CD4-positive, alpha-beta T cell treated with Interleukin-21 for 1 hour (primary cell): ENCODE measurements at regions not wholly inside any gene's neighbourhood (a gene's known extent, or its start where the extent isn't known, plus 50 kb on each side); places are given as distances from the start of the nearest gene placed in this dataset.
"Not testable (repeated sequence)": the region's sequence is repeated elsewhere in the genome, so short reads cannot be mapped to it uniquely, and the experiment has no call there.

Experiments used
- DNase-seq: peaks from one replicate; pipeline ENCODE4 v3.0.0-alpha.2; 2020

DNA sequence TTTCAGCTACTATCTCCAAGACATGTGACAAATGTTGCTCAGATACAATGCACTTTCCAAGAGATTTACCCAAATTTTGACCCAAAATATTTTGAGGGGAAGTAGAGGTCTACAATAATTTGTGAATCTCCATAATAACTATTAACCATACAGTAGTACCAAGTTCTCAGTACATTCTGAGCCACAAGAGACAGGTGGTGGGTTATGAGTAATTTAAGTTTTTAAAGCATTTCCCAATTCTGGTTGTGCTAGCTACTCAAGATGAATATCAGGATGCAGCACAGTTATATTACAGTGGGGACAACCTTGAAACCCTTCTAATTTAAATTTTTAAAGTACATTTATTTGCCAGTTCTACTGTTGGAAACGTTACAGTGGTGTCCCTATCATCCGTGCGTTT lies 92.2 kb upstream of the MITF start:
- DNase-seq, result no peak

DNA sequence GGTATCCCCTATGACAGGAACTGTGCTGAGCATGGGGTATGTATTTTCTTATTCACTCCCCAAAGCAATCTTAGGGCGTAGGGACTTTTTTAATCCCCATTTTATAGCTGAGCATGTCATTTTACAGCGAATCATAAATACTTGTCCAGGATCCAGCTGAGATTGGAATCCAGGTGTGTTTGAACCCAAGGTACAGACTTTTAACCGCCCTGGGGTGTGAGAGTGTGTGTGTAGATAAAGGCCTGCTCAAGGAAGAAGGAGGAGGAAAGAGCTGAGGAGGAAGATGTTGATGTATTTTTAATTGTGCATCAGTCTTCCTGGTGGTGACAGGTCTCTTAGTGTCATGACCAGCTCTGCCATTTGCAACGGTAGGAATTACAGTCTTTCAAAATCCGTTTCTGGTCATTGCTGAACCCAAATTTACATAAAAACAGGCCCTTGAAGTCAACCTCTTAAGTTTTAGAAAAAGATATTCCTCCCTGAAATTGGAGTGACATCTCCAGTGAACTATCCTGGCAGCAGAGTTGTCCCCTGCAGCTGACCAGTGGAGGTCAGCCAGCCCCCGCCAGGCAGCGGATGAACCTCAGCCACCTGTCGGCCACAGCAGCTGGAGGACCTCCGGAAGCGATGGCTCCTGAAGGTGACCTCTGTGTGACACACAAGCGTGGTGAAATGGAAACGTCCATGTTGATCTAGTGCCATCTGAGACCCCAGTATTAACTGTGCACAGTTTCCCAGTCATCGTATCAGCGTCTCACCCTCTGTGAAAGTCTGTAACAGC lies 92.8 kb upstream of the MITF start:
- DNase-seq, result no peak

DNA sequence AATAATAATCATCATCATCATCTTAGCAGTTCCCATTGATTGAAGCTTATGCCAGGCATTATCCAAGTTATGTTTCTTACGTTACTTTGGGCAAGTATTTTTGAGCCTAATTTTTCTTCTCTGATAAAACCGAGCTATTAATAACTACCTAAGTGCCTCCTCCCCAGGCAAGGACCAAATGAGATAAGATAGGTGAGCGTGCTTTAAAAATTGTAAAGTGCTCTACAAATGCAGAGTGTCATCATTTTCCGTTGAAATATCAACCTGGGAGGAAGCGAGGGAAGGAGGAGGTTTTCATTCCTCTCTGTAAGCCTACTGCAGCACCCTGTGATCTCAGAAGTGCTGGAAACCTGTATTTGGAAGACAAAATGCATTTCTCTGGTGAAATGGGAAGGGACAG lies 96.7 kb upstream of the MITF start:
- no peak for DNase-seq

DNA sequence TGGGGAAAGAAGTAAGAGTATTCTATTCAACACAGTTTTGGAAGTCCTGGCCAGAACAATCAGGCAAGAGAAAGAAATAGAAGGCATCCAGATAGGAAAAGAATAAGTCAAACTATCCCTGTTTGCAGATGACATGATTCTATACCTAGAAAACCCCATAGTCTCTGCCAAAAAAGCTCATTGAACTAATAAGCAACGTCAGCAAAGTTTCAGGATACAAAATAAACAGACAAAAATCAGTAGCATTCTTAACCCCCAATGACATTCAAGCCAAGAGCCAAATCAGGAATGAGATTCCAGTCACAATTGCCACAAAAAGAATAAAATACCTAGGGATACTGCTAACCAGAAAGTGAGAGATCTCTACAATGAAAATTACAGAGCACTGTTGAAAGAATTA lies 99.4 kb upstream of the MITF start:
- no peak for DNase-seq

DNA sequence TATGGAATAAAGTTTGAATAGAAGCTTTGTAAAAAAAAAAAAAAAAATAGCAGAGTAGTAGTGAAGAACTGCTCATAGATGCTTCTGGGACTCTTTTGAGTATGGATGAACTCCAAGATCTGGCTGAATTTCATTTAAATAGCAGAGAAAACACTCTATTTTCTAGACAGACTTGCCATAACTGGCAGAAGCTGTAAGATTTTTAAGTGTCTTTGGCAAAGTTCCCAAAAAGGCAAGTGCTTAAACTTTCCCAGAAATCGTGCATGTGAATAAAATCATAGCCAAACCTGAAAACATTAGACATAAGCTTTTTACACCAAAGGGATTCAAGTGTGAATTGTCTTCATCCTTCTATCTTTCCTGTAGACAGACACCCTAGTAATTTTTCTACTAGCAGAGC lies 110.3 kb upstream of the MITF start:
- no peak for DNase-seq

DNA sequence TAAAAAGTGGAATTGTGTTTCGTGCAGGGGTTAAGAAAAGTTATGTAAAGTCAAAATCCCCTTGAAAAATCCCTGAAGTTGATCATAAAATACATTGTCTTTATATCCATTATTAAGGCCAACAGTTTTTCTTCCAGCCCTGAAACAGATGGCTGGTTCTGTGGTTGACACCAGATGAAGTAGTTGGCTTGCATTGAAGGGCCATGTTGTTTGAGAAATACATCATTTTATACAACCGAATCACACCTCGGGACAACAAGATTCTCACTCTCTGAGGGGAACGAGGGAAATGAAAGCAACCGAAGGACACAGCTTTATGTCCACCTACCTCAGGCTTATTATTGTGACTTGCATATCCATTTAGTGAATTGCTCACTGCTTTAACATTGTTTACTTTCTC lies 126.0 kb upstream of the MITF start:
- DNase-seq, result no peak

DNA sequence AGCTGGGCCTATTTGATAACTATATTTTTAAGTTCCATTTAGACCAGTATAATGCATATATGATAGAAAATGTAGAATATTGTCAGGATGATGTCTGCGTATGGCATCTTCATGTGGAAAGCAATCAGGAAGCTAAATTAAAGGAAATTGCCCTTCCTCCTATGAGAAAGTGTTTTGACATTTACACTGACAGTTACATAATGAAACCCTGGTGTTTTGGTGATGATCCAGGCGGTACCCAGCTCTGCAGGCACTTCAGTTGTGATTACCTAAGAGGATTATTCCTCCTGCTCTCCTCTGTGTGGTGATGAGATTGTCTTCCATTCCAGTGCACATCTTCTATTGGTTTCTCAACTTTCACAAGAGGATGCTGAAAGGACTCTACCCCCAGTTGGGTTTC lies 126.5 kb upstream of the MITF start:
- no peak for DNase-seq

DNA sequence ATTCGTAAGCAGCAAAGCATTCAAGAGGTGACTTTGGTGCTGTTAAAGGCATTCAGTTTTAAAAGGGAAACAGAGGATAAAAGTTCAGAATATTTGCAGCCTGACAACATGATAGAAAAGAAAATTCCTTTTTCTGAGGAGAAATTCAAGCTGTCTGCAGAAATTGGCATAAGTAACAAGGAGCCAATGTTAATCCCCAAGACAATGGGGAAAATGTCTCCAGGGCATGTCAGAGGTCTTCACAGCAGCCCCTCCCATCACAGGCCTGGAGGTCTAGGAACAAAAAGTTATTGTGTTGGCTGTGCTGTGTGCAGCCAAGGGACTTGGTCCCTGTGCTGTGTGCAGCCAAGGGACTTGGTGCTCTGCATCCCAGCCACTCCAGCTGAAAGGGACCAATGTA lies 129.7 kb upstream of the MITF start:
- not testable (repeated sequence) for DNase-seq

DNA sequence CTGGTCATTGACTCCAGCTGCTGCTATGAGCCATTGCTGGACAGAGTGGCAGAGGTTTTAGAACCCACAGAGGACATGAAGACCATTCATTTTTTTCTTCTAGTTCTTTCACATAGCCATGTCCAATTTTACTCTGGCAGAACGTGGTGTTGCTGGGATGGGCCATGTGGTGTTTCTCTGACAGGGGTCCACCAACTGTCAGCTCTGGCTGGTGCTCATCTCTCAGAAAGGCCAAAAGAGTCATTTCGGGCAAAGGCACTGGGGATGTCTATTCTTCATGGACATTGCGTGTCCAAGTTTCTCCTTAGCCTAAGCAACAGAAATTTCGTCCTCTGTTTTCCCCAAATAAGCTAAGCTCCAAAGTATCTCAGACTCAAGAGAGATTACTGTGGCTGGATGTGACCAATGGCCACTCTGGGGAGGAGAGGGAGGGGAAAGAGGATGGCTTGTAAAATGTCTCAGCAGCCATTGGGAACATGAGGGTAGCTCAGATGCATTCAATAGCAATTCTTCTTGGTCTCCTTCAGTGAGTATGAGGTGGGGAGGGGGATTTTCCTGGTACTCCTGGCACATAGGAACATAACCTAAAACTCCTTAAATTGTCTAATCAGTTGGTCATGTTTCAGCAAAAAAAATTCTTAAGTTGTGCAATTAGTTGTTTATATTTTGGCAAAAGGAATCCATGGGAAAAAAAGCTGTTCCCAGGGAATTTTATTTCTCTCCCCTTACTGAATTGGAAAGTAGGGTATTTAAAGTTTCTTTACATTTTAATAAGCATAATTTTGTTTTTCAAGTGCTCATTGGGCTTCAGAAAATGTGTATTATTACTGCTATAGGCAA lies 131.6 kb upstream of the MITF start:
- no peak for DNase-seq

DNA sequence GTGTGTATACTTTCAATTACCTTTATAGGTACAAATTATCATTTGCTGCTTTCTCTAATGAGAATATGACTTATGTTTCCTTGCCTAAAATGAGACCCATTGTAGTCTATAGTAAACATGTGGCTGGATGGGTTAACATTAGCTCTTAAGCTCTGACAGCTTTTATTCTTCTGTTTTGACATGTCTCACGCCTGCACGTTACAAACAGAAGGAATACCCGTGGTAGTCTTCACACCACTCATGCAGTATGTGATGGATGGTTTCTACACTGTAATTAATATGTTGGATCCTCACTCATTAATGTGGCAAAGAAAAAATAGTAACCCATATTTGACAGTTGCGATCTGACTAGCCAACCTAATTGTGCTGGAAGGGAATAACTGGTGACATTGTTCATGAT lies 133.4 kb upstream of the MITF start:
- DNase-seq, result no peak

DNA sequence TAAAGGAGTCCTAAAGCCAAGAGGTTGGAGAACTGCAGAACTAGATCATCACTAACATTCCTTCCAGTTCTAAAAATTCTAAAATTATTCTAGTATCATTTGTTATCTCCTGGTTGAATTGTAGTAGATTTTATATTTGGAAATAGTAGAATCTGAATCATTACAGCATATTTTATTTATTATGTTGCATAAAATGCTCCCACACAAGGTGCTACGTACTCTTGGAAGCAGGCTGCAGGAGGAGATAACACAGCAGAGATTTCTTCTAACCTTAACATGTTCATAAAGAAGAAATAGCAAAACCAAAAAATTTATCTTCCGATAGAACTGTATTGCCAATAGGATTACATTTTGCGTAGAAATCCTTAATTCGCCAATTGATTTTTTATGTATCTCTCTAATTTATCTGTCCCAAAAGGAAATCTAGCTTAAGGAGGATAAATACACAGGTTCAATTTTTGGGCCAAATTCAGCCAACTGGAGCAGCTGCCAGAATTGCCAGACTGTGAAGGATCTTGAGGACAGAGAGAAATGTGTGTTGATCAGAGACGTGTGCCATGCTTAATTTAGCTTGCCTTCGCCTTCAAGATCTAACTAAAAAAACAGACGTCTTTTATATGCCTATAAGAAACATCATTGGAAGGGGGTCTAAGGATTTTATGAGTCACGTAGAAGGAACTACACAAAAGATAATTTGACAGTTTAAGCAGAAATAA lies 134.4 kb upstream of the MITF start:
- no peak for DNase-seq

DNA sequence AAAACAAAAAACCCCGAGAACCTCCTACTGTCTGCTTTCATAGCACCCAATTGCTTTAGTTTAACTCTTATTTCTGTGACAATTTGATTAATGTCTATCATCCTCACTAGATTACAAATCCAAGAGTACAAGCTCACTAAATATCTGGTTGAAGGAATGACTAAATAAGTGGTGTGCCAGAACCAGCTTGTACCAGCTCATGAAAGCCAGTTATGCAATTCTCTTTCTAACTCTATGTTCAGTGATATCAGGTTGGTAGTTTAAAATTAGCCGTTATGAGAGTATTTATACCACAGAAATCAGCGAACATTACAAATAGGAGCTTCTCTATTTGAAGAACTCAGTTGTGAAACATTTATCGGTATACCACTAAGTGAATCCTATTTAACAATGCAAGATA lies 137.2 kb upstream of the MITF start:
- no peak for DNase-seq

DNA sequence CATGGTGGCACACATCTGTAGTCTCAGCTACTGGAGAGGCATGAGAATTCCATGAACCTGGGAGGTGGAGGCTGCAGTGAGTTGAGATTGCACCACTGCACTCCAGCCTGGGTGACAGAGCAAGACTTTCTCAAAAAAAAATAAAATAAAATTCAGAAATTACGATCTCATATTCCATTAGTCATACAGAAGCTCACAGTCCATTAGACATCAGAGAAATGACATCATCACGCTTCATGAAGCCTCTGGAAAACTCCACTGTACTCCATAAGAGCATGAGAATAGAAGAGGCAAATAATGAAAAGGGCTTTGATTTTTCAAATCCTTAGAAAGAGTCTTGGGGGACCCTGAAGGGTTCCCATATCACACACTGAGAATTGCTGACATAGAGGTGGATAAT lies 145.0 kb upstream of the MITF start:
- no peak for DNase-seq

DNA sequence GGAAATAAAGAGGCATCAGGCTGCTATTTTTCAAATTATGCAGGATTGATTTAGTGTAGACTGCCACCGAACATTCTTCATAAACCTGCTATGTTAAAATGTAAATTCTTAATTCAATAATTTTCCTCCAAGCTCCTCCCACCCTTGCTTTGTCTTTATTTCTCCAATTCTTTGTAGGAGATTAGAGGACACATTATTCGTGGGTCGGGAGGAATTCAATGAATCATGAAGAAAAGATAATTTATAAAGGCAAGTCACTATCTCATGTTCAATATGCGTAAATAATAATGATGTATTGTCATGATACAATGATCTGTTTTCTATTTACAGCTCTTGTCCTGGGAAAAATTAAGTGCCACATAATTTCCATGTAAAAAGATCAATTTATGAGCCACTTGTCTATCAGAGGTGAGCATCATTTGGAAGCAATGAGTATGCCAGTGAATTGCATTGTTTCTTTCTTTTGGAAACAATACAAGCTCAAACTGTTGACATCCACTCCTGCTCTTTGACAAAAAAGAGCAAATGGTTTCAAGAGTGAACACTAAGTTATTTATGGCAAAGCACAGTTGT lies 148.0 kb upstream of the MITF start:
- DNase-seq, result no peak

DNA sequence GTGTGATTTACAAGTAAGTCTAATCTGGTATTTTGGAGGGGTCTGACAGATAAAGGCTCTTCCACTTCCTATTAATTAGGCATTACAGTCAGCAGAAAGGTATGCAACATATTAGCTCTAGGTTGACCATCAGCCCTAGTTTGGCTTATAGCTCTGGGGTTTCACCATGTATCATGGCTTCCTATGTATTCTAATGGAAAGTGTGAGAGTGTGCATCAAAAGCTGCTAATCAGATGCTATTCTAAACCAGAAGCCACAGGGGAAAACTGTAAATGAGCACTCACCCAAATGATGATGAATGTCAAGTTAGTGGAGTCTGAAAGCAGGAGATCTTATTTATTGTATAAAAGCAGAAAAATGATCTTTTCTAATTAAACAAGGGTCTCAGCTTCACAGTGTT lies 149.2 kb upstream of the MITF start:
- no peak for DNase-seq

DNA sequence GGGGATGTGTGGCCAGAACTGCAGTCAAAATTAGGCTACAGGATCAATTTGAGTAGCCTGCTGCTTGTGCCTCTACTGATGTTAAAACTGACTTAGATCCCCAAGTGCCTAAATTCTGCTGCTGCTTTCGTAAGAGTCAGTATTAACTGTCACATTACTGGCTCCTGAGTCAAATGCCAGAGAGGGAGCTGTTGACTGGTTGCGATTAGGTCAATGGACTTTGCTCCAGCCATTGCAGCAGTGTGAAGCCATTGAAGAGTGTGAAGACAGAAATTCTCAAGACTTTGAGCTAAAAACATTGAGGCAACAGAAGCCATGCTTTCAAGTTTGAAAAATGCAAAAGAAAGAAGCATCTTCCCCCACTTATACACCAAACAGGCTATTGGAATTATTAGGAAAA lies 151.1 kb upstream of the MITF start:
- DNase-seq, result no peak

DNA sequence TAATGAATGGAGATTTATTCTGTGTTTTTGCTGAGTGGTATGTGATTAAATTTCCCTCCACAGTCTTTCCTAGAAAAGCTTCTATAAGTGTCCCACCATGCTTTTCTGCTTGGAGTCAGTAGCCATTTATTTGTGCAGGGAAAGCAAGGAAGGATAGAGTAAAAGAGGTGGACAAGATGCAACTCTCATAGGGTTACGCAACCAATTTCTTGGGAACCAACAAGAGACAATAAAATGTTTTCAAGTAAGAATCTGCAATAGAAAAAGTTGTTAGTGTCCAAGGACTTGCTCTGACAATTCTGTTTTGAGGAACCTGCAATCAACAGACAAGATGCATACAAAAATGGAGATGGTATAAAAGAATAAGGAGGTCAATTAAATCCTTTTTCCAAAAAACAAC lies 153.8 kb upstream of the MITF start:
- no peak for DNase-seq

DNA sequence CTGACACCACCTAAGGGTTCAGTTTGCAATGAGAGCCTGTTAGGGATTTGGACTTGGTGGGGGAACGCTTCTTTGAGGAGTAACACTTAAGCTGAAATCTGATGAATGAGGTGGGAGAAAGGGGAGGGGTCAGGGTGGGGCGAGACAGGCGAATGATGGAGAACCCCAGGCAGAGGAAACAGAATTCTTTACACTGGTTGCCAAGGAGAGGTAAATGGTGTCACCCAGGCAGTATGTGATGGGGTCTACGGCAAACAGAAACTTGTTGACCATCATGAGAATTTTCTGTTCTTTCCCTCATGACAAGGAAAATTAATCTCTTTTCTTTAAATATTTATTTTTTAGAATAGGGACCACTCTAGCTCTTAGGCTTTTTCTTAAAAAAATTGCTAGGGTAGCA lies 157.2 kb upstream of the MITF start:
- DNase-seq, result no peak

DNA sequence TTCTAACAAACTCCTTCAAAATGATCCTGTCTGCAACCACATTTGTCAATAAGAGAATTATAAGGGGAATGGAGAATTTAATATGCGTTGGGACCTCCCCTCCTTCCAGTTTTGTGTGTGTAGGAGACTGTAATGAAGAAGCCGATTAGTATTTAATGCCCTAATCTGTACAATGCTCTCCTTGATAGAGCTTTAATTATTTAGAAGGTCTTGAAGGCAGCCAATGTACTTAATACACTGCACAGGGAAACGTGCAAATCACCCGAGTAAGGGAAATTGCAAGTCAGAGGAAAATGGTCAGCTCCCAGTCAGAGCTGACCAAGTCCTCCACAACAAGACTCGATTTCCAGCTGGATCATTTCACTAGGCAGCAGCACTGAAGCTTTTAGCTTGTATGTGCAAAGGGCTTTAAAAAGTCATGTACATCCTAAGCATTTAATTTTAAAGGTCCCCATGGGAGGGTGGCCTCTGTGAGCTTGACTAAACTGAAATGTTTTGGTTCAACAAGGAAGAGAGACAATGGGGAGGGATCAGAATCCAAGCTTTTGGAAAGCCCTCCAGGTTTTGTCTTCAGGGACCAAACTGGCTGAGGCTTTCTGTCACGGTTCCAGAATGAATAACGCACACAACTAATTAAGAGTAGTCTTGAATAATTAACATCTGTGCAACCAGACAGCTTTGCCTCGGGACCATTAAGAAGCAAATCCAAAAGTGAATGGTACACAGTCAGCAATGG lies 159.8 kb upstream of the MITF start:
- DNase-seq, result no peak

DNA sequence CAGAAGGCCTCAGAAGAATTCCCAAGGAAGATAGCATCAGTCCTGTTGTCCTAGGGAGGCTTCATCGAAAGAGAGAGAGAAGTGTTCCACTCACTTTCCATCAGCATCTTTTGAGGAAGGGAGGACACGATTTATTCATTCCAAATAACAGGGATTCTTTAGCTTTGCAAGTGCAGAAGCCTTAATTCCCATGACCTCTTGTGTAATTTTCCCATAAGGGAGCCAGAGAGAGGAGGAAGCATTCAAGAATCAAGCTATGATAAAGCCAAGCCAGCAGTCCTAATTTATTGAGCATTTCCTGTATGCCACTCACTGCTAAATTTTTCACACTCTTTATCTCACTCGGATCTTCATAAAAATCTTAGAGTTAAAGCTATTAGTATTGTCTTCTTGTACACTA lies 169.7 kb upstream of the MITF start:
- DNase-seq, result no peak

DNA sequence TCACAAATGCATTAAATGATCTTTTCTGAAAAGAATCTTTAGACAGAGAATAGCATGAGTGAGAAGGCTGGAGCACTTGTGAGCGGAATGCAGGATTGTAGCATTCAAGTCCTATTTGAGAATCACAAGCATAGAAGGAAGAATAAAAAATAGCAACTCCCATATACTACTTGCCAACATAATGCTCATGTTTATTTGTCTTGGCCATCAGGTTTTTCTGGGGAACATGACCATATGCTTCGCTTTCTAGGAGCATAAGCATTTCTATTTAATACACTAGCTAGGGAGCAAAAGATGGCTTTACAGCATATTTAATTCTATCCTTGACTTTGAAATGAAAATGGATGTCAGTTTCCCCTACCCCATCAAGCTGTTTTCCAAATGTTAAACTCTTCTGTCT lies 170.3 kb upstream of the MITF start:
- DNase-seq, result no peak

DNA sequence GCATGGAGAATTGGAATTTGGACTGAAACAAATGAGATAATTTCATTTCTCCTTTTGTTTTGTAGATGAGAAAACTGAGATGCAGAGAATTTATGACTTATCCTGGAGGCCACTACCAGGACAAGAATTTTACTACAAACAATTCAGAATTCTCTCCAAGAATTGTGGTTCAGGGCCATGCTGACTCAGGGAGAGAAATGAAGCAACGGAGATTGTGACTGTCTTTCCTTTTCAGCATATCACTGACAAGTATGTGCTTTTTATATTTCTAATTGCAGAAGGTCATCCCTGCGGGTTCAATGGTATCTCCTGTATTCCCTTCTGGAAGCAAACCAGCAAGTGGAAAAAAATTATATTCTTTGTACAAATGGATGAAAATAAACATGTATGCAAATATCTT lies 170.8 kb upstream of the MITF start:
- DNase-seq, result no peak

DNA sequence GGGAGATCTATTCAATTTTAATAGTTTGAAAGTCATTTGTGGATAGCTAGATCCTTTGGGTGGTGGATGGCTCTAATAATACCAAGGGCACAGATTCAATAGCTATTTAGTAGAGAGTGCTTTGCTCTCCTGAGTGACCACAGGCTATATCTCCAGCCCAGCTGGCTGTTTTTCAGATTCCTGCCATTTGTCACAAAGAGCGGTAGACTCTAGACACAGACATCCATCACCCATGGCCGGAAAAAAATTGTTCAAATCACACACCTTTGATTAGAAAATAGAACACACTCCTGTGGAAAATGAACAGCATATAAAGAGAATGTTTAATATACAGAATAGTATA lies 171.6 kb upstream of the MITF start:
- no peak for DNase-seq
